SU-DHL-6 (cell line): ENCODE measurements at regions not wholly inside any gene's neighbourhood (a gene's known extent, or its start where the extent isn't known, plus 50 kb on each side); places are given as distances from the start of the nearest gene placed in this dataset.

Experiments used
- H2AFZ ChIP-seq: fragments of 200-600 bp; sonication (generic); 2 replicates; pipeline ENCODE4 v1.6.1; 2014; ENCODE audit warnings: low read depth, mild to moderate bottlenecking, moderate library complexity, mixed read lengths, antibody characterized with exemption, low read length; ENCODE audit not compliant: severe bottlenecking
- H3F3A ChIP-seq: fragments of 200-600 bp; shearing (Covaris generic); 2 replicates; pipeline ENCODE4 v1.6.0; 2016; ENCODE audit warnings: antibody characterized with exemption, mild to moderate bottlenecking; ENCODE audit not compliant: insufficient read depth
- H3K27ac ChIP-seq: fragments of 200-600 bp; sonication (generic); 2 replicates; pipeline ENCODE4 v1.5.1; 2016; ENCODE audit warnings: low read depth, mild to moderate bottlenecking, low read length, moderate library complexity, mixed read lengths
- H3K27me3 ChIP-seq: fragments of 200-600 bp; sonication (generic), shearing (Covaris generic); 2 replicates; pipeline ENCODE4 v1.6.0; 2014; ENCODE audit warnings: mild to moderate bottlenecking, low read length
- H3K36me3 ChIP-seq: fragments of 200-600 bp; sonication (generic); 2 replicates; pipeline ENCODE4 v1.6.1; 2014; ENCODE audit warnings: mild to moderate bottlenecking, low read length, mixed read lengths
- H3K4me2 ChIP-seq: fragments of 300-600, 200-600 bp; shearing (Covaris generic), sonication (generic); 2 replicates; pipeline ENCODE4 v1.6.0; 2014; ENCODE audit warnings: low read length, low read depth, mild to moderate bottlenecking; ENCODE audit not compliant: poor library complexity, severe bottlenecking
- H3K4me3 ChIP-seq: fragments of 200-600 bp; sonication (generic); 2 replicates; pipeline ENCODE4 v1.5.1; 2014; ENCODE audit warnings: antibody characterized with exemption, low read length, mild to moderate bottlenecking, mixed read lengths; ENCODE audit not compliant: insufficient read depth, poor library complexity, severe bottlenecking
- H3K79me2 ChIP-seq: fragments of 200-600 bp; sonication (generic); 2 replicates; pipeline ENCODE4 v1.6.1; 2014; ENCODE audit warnings: mild to moderate bottlenecking, low read length, moderate library complexity; ENCODE audit not compliant: insufficient read depth
- H3K9ac ChIP-seq: fragments of 200-600 bp; sonication (generic); 2 replicates; pipeline ENCODE4 v1.7.0; 2014; ENCODE audit warnings: mild to moderate bottlenecking, low read length
- H3K9me2 ChIP-seq: fragments of 200-600 bp; sonication (generic); replicated peaks from 2 replicates; pipeline ENCODE4 v1.6.1; 2014; ENCODE audit warnings: low read length; ENCODE audit not compliant: insufficient read depth
- H3K9me3 ChIP-seq: fragments of 200-600 bp; sonication (generic); 2 replicates; pipeline ENCODE4 v1.6.1; 2014; ENCODE audit warnings: low read length, mixed read lengths; ENCODE audit not compliant: insufficient read depth
- H4K20me1 ChIP-seq: fragments of 200-600 bp; sonication (generic); 2 replicates; pipeline ENCODE4 v1.6.1; 2014; ENCODE audit warnings: low read depth, mild to moderate bottlenecking, antibody characterized with exemption, low read length, moderate library complexity, mixed read lengths
- CTCF ChIP-seq: fragments of 200-600 bp; sonication (generic); IDR thresholded peaks from one replicate; pipeline ENCODE4 v1.5.1; 2017; ENCODE audit warnings: antibody characterized with exemption, mild to moderate bottlenecking, low read length, moderate library complexity; ENCODE audit not compliant: insufficient read depth, poor library complexity, severe bottlenecking
- EZH2phosphoT487 ChIP-seq: fragments of 200-600 bp; sonication (generic), shearing (Covaris generic); conservative IDR thresholded peaks from 2 replicates; pipeline ENCODE4 v1.6.1; 2018; ENCODE audit warnings: mild to moderate bottlenecking, antibody characterized with exemption, low read length, moderate library complexity, mixed read lengths

GRCh38 chr11:23674866-23675265 lies 814.6 kb upstream of the CCDC179 start:
- H3K79me2 ChIP-seq: no peaks in the 10 kb centered on the region

GRCh38 chr11:23679041-23679440 lies 817.8 kb upstream of the LUZP2 start:
- H3K79me2 ChIP-seq: no peaks in the 10 kb centered on the region
- no peaks in the 10 kb centered on the region for H3K9me3 ChIP-seq
- H3K4me3 ChIP-seq: no peak overlapping the region
- no peaks in the 10 kb centered on the region for H3K9me2 ChIP-seq
- no peaks in the 10 kb centered on the region for H4K20me1 ChIP-seq
- H3K4me2 ChIP-seq: no peak overlapping the region
- H3K9ac ChIP-seq: no peak overlapping the region
- H3K36me3 ChIP-seq: no peaks in the 10 kb centered on the region
- no peak overlapping the region for H3K27ac ChIP-seq
- H3F3A ChIP-seq: no peaks in the 10 kb centered on the region
- H3K27me3 ChIP-seq: no peaks in the 10 kb centered on the region
- TF ChIP-seq CTCF: no peak
- TF ChIP-seq EZH2phosphoT487: no peak
- H2AFZ ChIP-seq: no peak overlapping the region

More at GRCh38 chr11:23674866-23675265, 814.6 kb upstream of the CCDC179 start:
- Histone ChIP-seq H3F3A (no peaks in the 10 kb centered on the region), H3K27me3 (no peaks in the 10 kb centered on the region), H3K4me2 (no peak overlapping the region), H2AFZ (no peak overlapping the region), H3K27ac (no peak overlapping the region), H3K9ac (no peak overlapping the region), H3K36me3 (no peaks in the 10 kb centered on the region), H3K9me2 (no peaks in the 10 kb centered on the region), H3K4me3 (no peak overlapping the region), H4K20me1 (no peaks in the 10 kb centered on the region), H3K9me3 (no peaks in the 10 kb centered on the region)
- no peak for TF ChIP-seq EZH2phosphoT487
- no peak for TF ChIP-seq CTCF

- Histone ChIP-seq H3F3A (no peaks in the 10 kb centered on the region), H3K36me3 (no peaks in the 10 kb centered on the region), H2AFZ (no peak overlapping the region), H3K9me2 (no peaks in the 10 kb centered on the region), H3K9me3 (no peaks in the 10 kb centered on the region), H3K79me2 (no peaks in the 10 kb centered on the region), H3K27ac (no peak overlapping the region), H3K4me2 (no peak overlapping the region), H4K20me1 (no peaks in the 10 kb centered on the region), H3K9ac (no peak overlapping the region), H3K27me3 (no peaks in the 10 kb centered on the region), H3K4me3 (no peak overlapping the region)
- TF ChIP-seq CTCF (no peak), EZH2phosphoT487 (no peak)
These were observed 816.9 kb upstream of the LUZP2 start for GRCh38 chr11:23679981-23680380.
